GM10266 (cell line): ENCODE measurements at regions not wholly inside any gene's neighbourhood (a gene's known extent, or its start where the extent isn't known, plus 50 kb on each side); places are given as distances from the start of the nearest gene placed in this dataset.

Experiments used
- DNase-seq: peaks from one replicate; pipeline ENCODE4 v3.0.0; 2012; ENCODE audit errors: extremely low spot score
- CTCF ChIP-seq: IDR thresholded peaks from 2 replicates; pipeline ENCODE4 v1.5.1; 2012; ENCODE audit warnings: mild to moderate bottlenecking, low read depth; ENCODE audit not compliant: control insufficient read depth, insufficient read depth; ENCODE audit errors: missing control alignments

- no peak for DNase-seq
- no peak for TF ChIP-seq CTCF
Measured at GRCh38 chr12:84599539-84599938, 313.1 kb downstream of the SLC6A15 start.

GRCh38 chr12:84596266-84596665 lies 316.3 kb downstream of the SLC6A15 start:
- DNase-seq, result no peak
- no peak for TF ChIP-seq CTCF

DNA sequence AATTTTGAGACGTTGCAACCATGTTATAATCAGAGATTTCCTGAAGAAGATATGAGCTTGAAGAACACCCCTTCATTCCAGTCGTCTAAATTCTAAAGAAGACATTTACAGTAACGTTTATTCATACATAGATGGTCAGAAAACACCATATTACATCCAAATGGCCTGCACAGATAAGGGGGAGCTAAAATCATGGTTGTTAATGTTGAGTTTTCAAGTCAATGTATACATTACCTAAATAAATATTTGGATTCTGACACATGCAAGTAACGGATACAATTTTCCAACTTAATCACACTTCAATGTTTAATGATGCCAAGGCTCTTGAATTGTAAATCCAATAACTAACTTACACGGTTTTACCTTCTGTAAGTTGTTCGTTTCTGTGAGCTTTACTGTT lies 318.4 kb downstream of the SLC6A15 start:
- no peak for TF ChIP-seq CTCF
- no peak for DNase-seq

- no peak for TF ChIP-seq CTCF
- DNase-seq, result no peak
Measured at GRCh38 chr12:84585776-84586395, 326.7 kb downstream of the SLC6A15 start.

GRCh38 chr12:84572196-84572595 lies 340.4 kb downstream of the SLC6A15 start:
- TF ChIP-seq CTCF, result no peak
- DNase-seq, result no peak

DNA sequence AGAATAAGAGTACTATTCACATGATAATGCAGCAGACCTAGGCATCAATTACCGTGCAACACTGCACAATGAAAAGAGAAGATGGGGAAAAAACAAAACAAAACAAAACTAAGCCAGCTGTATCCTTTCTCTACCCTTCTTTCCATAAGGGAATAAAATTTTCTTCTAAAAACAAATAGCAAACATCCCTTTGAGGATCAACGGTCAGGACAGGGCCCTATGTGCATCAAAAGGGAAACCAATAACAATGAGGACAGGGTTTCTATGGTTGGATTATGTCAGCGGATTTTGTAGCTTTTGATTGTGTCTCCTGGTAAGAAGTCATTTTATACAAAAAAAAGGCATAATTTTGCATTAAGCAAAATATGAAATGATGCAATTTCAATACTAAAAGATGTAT lies 350.3 kb downstream of the SLC6A15 start:
- TF ChIP-seq CTCF, result no peak
- no peak for DNase-seq

GRCh38 chr12:84561351-84561750 lies 351.2 kb downstream of the SLC6A15 start:
- no peak for TF ChIP-seq CTCF
- DNase-seq, result no peak
